Kidney (tissue), 13 donors: ENCODE measurements at regions not wholly inside any gene's neighbourhood (a gene's known extent, or its start where the extent isn't known, plus 50 kb on each side); places are given as distances from the start of the nearest gene placed in this dataset.

Experiments
- DNase-seq, 5 donors: peaks; one replicate each; pipeline ENCODE4 v3.0.0-alpha.2; 2013 to 2020
- FAIRE-seq: peaks from 2 replicates; lab custom pipeline; 2012; peaks lifted over from hg19 to GRCh38; lab: Jason Lieb, UNC
- H3K27ac ChIP-seq, 2 donors: one replicate each; pipeline ENCODE4 v1.7.0; 2013; ENCODE audit warnings: low read depth in 2 of 2, low read length in 2 of 2, inconsistent platforms in 1 of 2
- H3K27me3 ChIP-seq: one replicate; pipeline ENCODE4 v1.7.1; 2013; ENCODE audit warnings: low read length, inconsistent platforms; ENCODE audit not compliant: control insufficient read depth, insufficient read depth
- H3K36me3 ChIP-seq, 3 donors: one replicate each; pipeline versions ENCODE4 v1.7.0 to v1.7.1; 2013; ENCODE audit warnings: low read length in 3 of 3, control low read depth in 1 of 3, inconsistent platforms in 1 of 3; ENCODE audit not compliant: insufficient read depth in 3 of 3, control insufficient read depth in 2 of 3
- H3K4me1 ChIP-seq, 3 donors: one replicate each; pipeline versions ENCODE4 v1.7.0 to v1.7.1; 2013; ENCODE audit warnings: low read length in 3 of 3, inconsistent platforms in 1 of 3, low read depth in 1 of 3; ENCODE audit not compliant: control insufficient read depth in 2 of 3, insufficient read depth in 2 of 3
- H3K4me3 ChIP-seq, 3 donors: one replicate each; pipeline versions ENCODE4 v1.7.0 to v1.8.1; 2013; ENCODE audit warnings: low read length in 3 of 3, control low read depth in 1 of 3, inconsistent platforms in 1 of 3
- H3K9ac ChIP-seq, 3 donors: one replicate each; pipeline versions ENCODE4 v1.7.0 to v1.7.1; 2013; ENCODE audit warnings: low read length in 3 of 3, control low read depth in 1 of 3, inconsistent platforms in 1 of 3
- H3K9me3 ChIP-seq, 3 donors: one replicate each; pipeline versions ENCODE4 v1.7.0 to v1.7.1; 2013; ENCODE audit warnings: low read length in 3 of 3, control low read depth in 1 of 3, inconsistent platforms in 1 of 3; ENCODE audit not compliant: control insufficient read depth in 2 of 3, insufficient read depth in 1 of 3
- intact Hi-C: fragments of 100-400 bp; cut with DNase I; formaldehyde crosslinking; loops from one replicate; pipeline ENCODE4 v1.11.1; 2022
- TF ChIP-seq, protein P1 (sequence below): IDR thresholded peaks from 3 replicates; pipeline ENCODE4 v1.5.1; 2012; ENCODE audit warnings: mild to moderate bottlenecking, moderate library complexity, borderline replicate concordance; ENCODE audit not compliant: insufficient read depth; ENCODE audit errors: extremely low read depth
- donor health status: control.
- donor health status: control.
- donor health status: control.
- donor health status: control.
- donor health status: control.
- donor health status: DM: yes; HTN: yes; CAD: no.
- donor health status: Normal renal cell carcinoma (clear cell type).

- no peak for FAIRE-seq
- intact Hi-C loops, result no loop called here
- H3K36me3 ChIP-seq, result no peaks in the 10 kb centered on the region
Measured at GRCh38 chr7:123346766-123347165, 147.0 kb upstream of the SLC13A1 start.

DNA sequence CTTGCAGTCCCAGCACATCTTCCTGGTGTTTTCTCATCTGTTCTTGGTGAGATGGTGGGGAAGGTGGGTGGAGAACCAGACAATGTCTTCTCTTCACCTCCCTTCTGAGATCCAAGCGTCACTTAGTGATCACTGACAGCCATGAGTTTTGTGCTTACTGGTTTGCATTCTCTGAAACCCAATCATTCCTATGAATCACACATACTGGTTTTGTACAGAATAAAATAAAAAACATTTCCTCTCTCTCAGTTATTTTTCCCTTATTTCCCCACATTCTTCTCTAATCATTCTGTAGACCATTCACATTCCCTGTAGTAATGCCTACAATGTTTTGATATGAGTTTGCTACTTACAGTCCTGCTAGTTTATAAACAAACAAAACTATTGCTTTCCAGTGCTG is 143.8 kb upstream of the SLC13A1 start:
- Histone ChIP-seq H3K27ac (no peak overlapping the region), H3K36me3 (no peaks in the 10 kb centered on the region), H3K27me3 (no peaks in the 10 kb centered on the region), H3K9me3 (peaks cover 0 to 3% (median 0%) of the 10 kb centered on the region in 3 donors), H3K4me3 (no peak overlapping the region), H3K4me1 (peaks cover 0 to 20% (median 0%) of the 10 kb centered on the region in 3 donors), H3K9ac (no peak overlapping the region)
- DNase-seq (no peak), FAIRE-seq (no peak)
- TF ChIP-seq, protein P1, sequence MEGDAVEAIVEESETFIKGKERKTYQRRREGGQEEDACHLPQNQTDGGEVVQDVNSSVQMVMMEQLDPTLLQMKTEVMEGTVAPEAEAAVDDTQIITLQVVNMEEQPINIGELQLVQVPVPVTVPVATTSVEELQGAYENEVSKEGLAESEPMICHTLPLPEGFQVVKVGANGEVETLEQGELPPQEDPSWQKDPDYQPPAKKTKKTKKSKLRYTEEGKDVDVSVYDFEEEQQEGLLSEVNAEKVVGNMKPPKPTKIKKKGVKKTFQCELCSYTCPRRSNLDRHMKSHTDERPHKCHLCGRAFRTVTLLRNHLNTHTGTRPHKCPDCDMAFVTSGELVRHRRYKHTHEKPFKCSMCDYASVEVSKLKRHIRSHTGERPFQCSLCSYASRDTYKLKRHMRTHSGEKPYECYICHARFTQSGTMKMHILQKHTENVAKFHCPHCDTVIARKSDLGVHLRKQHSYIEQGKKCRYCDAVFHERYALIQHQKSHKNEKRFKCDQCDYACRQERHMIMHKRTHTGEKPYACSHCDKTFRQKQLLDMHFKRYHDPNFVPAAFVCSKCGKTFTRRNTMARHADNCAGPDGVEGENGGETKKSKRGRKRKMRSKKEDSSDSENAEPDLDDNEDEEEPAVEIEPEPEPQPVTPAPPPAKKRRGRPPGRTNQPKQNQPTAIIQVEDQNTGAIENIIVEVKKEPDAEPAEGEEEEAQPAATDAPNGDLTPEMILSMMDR, result no peak
- intact Hi-C loops, result no loop called here

More at GRCh38 chr7:123346766-123347165, 147.0 kb upstream of the SLC13A1 start:
- no peaks in the 10 kb centered on the region for H3K27me3 ChIP-seq
- no peak overlapping the region for H3K9ac ChIP-seq
- H3K9me3 ChIP-seq, result peaks cover 0 to 9% (median 0%) of the 10 kb centered on the region in 3 donors
- H3K4me3 ChIP-seq, result no peak overlapping the region
- DNase-seq, result no peak
- H3K4me1 ChIP-seq, result peaks cover 0 to 20% (median 0%) of the 10 kb centered on the region in 3 donors
- TF ChIP-seq, protein P1, result no peak
- no peak overlapping the region for H3K27ac ChIP-seq

GRCh38 chr7:123341102-123341501 is 141.3 kb upstream of the SLC13A1 start:
- Histone ChIP-seq H3K9ac (no peak overlapping the region), H3K4me1 (peaks cover 0 to 11% (median 0%) of the 10 kb centered on the region in 3 donors), H3K36me3 (no peaks in the 10 kb centered on the region), H3K4me3 (no peak overlapping the region), H3K27me3 (no peaks in the 10 kb centered on the region), H3K9me3 (peaks cover 0 to 3% (median 0%) of the 10 kb centered on the region in 3 donors), H3K27ac (peak overlapping the region in 1 of 2 donors; percentile 28)
- FAIRE-seq (no peak), DNase-seq (no peak)
- TF ChIP-seq, protein P1, result no peak
- intact Hi-C loops, result no loop called here

GRCh38 chr7:123338688-123339087 is 138.9 kb upstream of the SLC13A1 start:
- DNase-seq, result no peak
- TF ChIP-seq, protein P1, result no peak
- Histone ChIP-seq H3K4me1 (peaks cover 0 to 11% (median 0%) of the 10 kb centered on the region in 3 donors), H3K4me3 (no peak overlapping the region), H3K9ac (no peak overlapping the region), H3K9me3 (peaks cover 0 to 3% (median 0%) of the 10 kb centered on the region in 3 donors), H3K27ac (no peak overlapping the region), H3K27me3 (no peaks in the 10 kb centered on the region), H3K36me3 (no peaks in the 10 kb centered on the region)
- FAIRE-seq, result no peak
- intact Hi-C loops, result no loop called here
